NB4 (cell line): ENCODE measurements at regions not wholly inside any gene's neighbourhood (a gene's known extent, or its start where the extent isn't known, plus 50 kb on each side); places are given as distances from the start of the nearest gene placed in this dataset.

Experiments
- CTCF ChIP-seq: IDR thresholded peaks from one replicate; pipeline ENCODE4 v1.5.1; 2012; ENCODE audit warnings: low read depth, low read length
- MAX ChIP-seq: IDR thresholded peaks from 2 replicates; pipeline ENCODE4 v1.6.1; 2011; ENCODE audit warnings: low read depth, low read length

GRCh38 chr11:21811572-21811971 is 381.3 kb upstream of the ANO5 start:
- no peak for TF ChIP-seq MAX
- TF ChIP-seq CTCF = no peak
